ENCODE measurements at regions not wholly inside any gene's neighbourhood (a gene's known extent, or its start where the extent isn't known, plus 50 kb on each side); places are given as distances from the start of the nearest gene placed in this dataset.

DNA sequence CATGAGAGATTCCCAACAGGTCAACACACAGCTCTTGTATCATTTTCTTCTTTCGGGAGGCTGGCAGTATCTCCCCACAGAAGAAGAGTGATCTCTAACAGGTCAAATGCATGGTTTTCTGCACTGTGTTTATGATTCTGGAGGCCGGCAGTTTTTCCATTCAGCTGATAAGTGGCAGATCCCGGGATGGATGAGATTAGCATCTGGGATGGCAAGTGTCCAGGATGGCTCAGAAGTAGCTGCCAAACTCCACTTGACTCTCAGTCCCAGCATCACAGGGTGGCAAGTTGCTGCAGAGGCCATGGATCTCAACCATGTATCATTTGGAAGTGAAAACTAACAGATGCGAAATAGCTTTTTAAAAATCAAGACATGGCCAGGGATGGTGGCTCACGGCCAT is 97.8 kb upstream of the SLC44A1 start:
- no peak for DNase-seq (ENCODE audit: low read depth in 2 of 2)

DNA sequence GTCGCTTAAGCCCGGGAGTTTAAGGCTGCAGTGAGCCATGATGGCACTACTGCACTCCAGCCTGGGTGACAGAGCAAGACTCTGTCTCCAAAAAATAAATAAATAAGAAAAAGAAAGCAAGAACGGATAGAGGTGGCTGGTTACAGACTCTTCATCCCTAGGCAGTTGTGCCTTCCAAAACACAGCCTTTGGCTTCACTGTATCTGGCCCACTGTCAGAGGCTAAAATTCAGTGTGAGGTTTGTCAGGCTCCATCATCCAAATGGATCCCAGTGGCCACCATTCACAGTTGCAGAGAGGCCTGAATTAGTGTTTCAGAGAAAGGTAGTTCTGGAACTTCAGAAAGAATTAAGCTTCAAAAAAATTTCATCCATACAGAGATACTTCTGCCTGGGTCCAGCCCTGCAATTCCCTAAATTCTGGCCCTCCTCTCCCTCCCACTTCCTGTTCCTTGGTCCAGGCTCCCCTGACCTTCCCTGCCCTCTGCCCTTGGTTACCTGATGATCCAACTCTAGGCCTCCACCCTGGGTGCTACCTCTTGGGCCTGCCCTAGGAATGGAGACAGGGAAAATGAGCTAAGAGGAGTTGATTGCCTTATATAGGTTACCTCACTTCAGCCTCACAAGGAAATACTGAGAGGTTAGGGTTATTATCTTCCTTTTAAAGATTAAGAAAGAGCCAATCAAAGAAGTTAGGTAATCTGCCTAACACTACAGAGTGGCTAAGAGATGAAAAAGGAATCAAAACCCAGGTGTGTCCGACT is 97.2 kb upstream of the SLC44A1 start:
- DNase-seq (ENCODE audit: low read depth in 2 of 2) = no peak

DNA sequence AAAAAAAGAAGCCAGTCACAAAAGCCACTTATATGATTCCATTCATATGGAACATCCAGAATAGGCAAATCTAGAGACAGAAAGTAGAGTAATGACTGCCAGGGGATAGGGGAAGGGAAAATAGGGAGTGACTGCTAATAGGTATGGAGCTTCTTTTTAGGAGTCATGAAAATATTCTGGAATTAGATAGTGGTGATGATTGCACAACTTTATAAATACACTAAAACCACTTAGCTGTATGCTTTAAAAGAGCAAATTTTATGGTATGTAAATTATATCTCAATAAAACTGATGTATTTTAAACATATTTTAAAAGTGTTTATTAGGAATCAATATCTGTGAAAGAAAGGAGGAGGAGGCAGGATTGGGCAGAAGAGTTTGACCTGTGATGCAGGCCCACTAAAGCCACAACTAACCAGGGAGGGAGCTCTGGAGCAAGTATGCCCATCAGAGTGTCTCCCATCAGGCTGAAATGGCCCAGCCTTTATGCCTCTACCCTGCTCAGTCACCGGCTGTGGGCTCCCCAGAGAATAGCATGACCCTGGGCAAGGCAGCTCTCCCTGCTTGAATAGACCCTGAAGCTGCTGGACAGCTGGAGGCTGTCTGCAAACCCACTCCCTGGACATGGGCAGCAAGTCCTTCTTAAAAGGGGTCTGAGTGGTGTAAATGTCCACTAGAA is 96.0 kb upstream of the SLC44A1 start:
- no peak for DNase-seq (ENCODE audit: low read depth in 2 of 2)

DNA sequence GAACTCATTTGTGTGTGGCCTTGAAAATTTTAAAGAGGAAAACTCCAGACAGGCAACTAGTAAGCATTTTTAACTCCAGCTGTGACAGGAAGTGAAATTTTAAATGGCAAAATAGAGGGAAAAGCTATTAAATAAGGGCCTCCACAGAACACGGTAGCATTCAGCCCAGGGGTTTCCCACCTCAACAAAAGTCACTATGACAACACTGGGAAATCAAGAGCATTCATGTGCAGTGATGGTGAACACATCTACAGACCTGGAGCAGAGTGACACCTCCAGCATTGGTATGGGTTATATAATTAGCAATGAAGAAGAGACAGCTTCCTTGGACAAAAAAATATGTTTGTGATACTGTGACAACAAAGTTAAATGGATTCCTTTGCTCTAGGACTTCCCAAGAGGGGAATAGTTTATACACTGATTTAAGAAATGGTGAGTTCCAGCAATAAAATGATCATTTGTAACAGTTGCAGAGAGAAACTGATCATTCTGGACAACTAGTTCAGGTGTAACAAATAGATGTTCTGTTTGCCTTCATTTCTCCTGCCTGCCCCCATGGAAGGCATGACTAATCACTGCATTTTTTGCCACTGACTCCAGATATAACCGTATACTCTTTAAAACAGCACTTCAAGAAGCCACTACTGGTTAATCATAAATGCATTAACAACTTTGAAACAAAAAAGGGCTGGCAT is 93.3 kb upstream of the SLC44A1 start:
- no peak for DNase-seq (ENCODE audit: low read depth in 2 of 2)

DNA sequence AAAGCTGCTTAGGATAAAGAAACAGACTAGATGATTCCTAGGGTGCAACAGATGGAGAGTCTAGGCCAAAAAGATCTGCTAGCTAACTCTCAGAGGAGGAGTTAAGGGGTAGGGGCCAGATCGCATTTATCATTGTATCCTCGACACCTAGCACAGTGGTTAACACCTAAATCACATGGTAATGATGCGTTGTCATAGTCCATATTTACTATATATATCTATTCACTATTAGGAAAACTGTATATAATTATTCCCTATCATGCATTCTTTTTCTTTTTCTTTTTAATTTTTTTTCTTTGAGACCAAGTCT is 92.8 kb upstream of the SLC44A1 start:
- no peak for DNase-seq (ENCODE audit: low read depth in 2 of 2)

DNA sequence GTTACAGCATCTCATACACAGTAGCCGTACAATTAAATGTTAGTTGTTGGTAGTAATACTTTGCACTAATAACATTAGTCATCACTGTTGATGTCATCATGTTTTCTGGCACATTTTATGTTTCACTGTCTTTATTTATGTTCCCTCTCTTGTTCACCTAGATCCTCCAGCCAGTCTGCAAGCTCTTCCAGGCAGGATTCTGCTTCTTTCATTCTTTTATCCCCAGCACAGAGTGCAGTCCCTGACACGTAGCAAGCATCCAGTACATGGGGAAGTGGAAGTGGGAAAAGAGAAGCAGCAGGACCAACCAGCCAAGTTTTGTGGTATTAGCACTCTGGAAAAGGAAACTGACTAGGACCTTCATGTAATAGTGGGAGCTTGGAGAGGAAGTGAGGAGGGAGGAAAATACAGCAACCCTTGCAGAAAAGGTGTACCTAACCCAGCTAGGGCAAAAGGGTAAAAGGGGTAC is 89.7 kb upstream of the SLC44A1 start:
- DNase-seq (ENCODE audit: low read depth in 2 of 2) = no peak

DNA sequence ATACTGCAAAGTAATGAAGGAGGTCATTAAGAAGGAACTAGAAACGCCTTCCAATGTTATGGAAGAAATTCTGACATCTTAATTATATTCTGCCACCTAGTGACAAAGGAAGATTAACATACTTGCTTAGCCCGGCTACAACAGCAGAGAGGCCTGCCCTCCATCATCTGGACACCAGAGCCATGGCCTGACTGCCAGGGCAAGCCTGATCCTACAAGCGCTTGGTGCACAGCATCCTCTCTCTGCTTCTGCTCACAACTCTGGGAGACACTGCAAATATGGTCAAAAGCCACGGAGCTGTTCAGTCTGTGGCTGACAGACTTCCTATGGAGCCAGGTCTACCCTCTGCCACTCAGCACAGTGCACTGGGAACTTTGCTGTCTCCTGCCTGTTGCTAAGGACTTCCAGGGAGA is 87.3 kb upstream of the SLC44A1 start:
- DNase-seq (ENCODE audit: low read depth in 2 of 2) = no peak

DNA sequence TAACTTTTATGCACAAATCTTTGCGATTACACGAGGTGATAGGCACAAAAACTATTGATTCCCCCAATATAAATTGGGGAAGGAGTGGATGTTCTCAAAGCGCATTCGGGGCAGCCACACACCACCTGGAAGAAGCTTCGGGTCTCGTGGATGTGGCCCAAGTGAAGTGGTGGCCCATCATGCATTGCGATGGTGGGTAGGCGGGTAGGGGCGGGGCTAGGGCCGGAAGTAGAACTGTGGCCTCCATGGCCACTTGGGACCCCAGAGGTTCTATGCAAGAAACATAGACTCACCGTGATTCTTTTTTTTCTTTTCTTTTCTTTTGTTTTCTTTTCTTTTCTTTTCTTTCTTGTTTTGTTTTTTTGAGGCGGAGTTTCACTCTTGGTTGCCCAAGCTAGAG is 86.4 kb upstream of the SLC44A1 start:
- no peak for DNase-seq (ENCODE audit: low read depth in 2 of 2)

- no peak for DNase-seq (ENCODE audit: low read depth in 2 of 2)
Measured at GRCh38 chr9:105158898-105159297, 85.6 kb upstream of the SLC44A1 start.

GRCh38 chr9:105168870-105169319 is 75.6 kb upstream of the SLC44A1 start:
- no peak for DNase-seq (ENCODE audit: low read depth in 2 of 2)

DNA sequence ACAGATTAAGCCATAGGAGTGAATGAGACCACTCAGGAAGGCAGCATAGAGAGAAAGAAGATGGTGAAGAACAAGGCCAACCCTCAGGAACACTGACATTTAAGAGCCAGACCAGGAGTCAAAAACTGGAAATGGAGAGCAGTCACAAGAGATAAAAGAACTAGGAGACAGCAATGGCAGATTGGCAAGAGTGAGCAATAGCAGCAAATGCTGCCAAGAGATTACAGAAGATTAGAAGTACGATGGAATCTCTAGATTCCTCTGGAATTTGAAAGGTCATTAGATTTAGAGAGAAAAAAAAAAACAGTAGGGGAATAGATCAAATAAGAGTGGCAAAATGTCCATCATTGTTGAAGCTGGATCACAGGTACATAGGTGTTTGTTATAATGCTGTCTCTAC is 73.4 kb upstream of the SLC44A1 start:
- DNase-seq (ENCODE audit: low read depth in 2 of 2) = no peak

DNA sequence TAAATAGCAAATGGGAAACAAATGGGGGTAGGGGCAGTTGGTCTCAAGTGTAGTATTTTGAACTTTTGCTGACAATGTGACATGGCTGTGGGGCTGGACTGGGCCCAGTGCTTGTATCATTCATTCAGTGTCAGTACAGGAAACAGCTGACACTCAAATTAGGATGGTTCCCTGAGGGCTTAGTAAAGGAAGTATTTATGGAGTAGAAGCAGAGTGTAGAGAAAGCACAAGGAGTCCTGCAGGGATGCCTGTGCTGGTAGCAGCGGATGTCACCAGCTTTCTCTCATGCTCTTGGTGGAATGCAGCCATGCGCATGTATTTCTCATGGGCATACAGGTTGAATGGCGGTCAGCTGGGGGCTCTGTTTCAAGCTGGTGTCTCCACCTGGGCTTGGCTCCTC is 72.9 kb upstream of the SLC44A1 start:
- no peak for DNase-seq (ENCODE audit: low read depth in 2 of 2)

GRCh38 chr9:105172436-105172835 is 72.0 kb upstream of the SLC44A1 start:
- no peak for DNase-seq (ENCODE audit: low read depth in 2 of 2)

GRCh38 chr9:105173306-105173705 is 71.1 kb upstream of the SLC44A1 start:
- DNase-seq (ENCODE audit: low read depth in 2 of 2) = no peak

- DNase-seq (ENCODE audit: low read depth in 2 of 2) = no peak
Measured at GRCh38 chr9:105173826-105174225, 70.6 kb upstream of the SLC44A1 start.

- no peak for DNase-seq (ENCODE audit: low read depth in 2 of 2)
Measured at GRCh38 chr9:105176194-105176593, 68.3 kb upstream of the SLC44A1 start.

DNA sequence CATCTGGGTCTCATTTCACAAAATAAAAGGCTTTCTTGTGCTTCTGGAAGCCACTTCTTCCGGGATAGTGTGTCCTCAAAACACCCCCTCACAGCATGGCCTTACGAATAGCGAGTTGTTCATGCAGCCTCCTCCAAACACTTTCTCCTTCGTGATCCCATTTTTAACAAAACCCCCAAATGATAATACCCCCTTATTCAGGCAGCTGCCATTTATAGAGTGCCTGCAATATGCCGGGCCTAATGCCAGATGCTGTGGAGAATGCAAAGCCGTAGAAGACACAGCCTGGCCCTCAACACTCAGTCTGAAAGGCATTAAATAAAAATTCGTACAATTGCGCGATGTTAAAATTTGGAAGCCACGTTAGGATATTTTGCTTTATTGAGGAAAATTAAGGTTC is 66.4 kb upstream of the SLC44A1 start:
- DNase-seq (ENCODE audit: low read depth in 2 of 2) = no peak

DNA sequence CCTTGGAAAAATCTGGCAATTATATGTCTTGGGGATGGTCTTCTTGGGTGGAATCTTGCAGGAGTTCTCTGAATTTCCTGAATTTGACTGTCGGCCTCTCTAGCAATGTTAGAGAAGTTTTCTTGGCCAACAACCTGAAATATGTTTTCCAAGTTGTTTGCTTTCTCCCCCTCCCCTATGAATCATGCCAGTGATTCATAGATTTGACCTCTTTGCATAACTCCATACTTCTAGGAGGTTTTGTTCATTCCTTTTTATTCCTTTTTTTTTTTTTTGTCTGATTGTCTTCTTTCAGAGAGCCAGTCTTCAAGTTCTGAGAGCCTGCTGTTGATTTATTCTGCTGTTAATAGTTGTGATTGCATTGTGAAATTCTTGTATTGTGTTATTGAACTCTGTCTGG is 56.7 kb upstream of the SLC44A1 start:
- no peak for DNase-seq (ENCODE audit: low read depth in 2 of 2)

GRCh38 chr9:105188746-105189145 is 55.7 kb upstream of the SLC44A1 start:
- no peak for DNase-seq (ENCODE audit: low read depth in 2 of 2)

DNA sequence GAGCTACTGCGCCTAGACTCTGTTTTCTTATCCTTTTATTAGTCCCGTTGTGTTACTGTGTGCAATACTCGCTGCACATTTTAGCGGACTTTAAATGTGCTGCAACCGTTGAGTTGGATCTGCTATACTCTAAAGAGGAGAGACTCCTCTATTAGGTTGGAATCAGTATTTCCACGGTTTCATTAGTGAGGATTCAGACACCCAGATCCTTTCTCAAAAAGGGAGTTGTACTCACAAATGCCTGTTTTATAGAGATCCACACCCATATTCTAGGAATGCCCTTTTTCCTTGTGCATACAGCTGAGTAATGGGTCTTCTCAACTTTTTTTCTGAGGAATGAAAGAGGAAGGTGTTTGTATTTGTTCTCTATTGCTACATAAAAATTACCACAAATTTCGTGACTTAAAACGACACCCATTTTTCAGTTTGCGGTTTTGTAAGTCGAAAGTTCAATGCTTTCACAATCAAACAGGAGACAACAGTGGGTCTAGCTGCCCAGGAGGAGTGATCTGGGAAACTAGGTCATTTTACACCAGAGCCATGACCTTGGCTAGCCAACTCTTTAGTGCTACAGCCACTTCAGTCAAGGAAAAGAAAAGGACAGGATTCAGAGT is 52.8 kb upstream of the SLC44A1 start:
- no peak for DNase-seq (ENCODE audit: low read depth in 2 of 2)

GRCh38 chr9:105193560-105193959 is 50.9 kb upstream of the SLC44A1 start:
- DNase-seq (ENCODE audit: low read depth in 2 of 2) = no peak

- DNase-seq (ENCODE audit: low read depth in 2 of 2) = no peak
Measured at GRCh38 chr9:105194234-105194633, 50.2 kb upstream of the SLC44A1 start.

All from stimulated activated CD4-positive, alpha-beta T cell treated with anti-CD3 and anti-CD28 coated beads, Interleukin-15, amount 100 ng/mL, for 48 hours (primary cell).